ENCODE measurements at regions not wholly inside any gene's neighbourhood (a gene's known extent, or its start where the extent isn't known, plus 50 kb on each side); places are given as distances from the start of the nearest gene placed in this dataset.

DNA sequence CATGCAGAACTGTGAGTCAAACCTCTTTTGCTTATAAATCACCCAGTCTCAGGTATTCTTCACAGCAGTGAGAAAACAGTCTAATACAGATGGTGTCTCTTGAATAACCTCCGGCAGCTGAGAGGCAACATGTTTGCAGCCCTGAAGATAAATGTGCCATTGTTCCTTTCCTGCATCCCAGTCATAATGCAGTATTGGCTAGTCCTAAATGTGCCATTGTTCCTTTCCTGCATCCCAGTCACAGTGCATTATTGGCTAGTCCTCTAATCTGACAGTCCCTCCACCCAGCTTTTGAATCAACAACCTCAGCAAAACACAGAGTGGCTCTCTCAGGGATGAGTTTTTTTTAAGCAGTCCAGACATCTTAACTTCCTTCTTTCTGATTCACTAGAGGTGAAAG, 550.7 kb downstream of the RIT2 start:
- TF ChIP-seq, protein P1, sequence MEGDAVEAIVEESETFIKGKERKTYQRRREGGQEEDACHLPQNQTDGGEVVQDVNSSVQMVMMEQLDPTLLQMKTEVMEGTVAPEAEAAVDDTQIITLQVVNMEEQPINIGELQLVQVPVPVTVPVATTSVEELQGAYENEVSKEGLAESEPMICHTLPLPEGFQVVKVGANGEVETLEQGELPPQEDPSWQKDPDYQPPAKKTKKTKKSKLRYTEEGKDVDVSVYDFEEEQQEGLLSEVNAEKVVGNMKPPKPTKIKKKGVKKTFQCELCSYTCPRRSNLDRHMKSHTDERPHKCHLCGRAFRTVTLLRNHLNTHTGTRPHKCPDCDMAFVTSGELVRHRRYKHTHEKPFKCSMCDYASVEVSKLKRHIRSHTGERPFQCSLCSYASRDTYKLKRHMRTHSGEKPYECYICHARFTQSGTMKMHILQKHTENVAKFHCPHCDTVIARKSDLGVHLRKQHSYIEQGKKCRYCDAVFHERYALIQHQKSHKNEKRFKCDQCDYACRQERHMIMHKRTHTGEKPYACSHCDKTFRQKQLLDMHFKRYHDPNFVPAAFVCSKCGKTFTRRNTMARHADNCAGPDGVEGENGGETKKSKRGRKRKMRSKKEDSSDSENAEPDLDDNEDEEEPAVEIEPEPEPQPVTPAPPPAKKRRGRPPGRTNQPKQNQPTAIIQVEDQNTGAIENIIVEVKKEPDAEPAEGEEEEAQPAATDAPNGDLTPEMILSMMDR (optimal IDR thresholded peaks at IDR 0.05 in 1 of 3, IDR thresholded peaks at IDR 0.05 in 1 of 3, conservative IDR thresholded peaks at IDR 0.05 in 1 of 3; ENCODE audit: extremely low read depth in 1 of 3, insufficient read depth in 2 of 3, low read length in 3 of 3) = no peak
- no peak for TF ChIP-seq EZH2 (IDR thresholded peaks at IDR 0.05; ENCODE audit: low read length)
